ENCODE measurements at regions not wholly inside any gene's neighbourhood (a gene's known extent, or its start where the extent isn't known, plus 50 kb on each side); places are given as distances from the start of the nearest gene placed in this dataset.

DNA sequence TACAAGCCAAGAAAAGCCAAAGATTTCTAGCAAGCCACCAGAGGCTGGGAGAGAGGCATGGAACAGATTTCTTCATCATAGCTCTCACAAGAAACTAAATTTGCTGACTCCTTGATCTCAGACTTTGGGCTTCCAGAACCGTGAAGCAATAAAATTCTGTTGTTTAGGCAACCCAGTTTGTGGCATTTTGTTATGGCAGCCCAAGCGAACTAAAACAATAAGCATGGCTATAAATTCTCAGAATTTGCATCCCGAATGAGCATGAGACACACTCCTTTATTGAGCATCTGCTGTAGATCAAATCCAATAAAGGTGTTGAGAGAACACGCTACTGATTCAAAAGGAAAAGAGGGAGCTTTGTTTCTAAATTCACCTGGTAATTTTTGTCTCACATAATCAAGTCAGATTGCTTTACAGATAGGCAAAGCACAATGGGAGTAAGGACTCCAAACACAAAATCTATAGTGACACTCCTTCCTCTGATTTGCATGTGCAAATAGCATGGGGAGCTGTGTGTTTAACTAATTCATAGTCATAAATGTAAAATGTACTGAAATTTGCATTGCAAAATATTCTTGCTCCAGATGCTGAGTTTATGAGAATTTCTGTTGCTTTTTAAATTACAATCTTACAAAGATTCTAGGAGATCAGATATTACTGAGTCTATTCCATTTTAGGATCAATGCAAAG lies 308.7 kb downstream of the MED10 start:
- WGBS, 2 donors = 52% methylated on average over 4 of the region's 4 CpGs

DNA sequence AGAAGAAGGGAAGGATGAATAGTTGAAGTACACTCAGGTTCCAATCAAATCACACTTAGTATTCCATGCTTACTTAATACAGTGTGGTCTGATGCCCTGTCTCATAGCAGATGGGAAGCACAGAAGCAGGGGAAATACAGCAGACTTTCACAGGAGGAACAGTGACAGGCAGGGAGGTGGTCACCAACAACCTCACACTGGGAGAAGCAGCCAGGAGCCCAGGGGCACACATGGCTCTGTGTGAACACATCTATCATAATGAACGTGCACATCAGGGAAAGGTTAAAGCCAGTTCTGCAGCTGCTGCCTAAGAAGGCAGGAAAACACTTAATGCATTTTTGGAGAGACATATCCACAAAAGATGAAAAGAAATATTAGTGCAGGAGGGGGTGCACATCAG lies 312.3 kb downstream of the MED10 start:
- H3K4me1 ChIP-seq (ENCODE audit: control insufficient read depth in 2 of 2, insufficient read depth in 2 of 2, low read length in 1 of 2) = no peaks in the 10 kb centered on the region
- WGBS, 2 donors = 37 to 52% methylated on average over 1 of the region's 1 CpG
- no peak overlapping the region for H3K27ac ChIP-seq (ENCODE audit: low read depth in 2 of 2, low read length in 1 of 2)
- no peaks in the 10 kb centered on the region for H3K9me3 ChIP-seq (ENCODE audit: control insufficient read depth in 2 of 2, insufficient read depth in 1 of 2, low read depth in 1 of 2, low read length in 1 of 2)
- H3K27me3 ChIP-seq (ENCODE audit: control insufficient read depth in 1 of 2, insufficient read depth in 2 of 2, low read length in 2 of 2) = no peaks in the 10 kb centered on the region
- no peak overlapping the region for H3K4me3 ChIP-seq (ENCODE audit: low read depth in 1 of 2, low read length in 2 of 2)
- no peaks in the 10 kb centered on the region for H3K36me3 ChIP-seq (ENCODE audit: control insufficient read depth in 2 of 2, insufficient read depth in 2 of 2, low read length in 1 of 2)

More for the DNA sequence above, 308.7 kb downstream of the MED10 start:
- Histone ChIP-seq H3K27ac (ENCODE audit: low read depth in 2 of 2, low read length in 1 of 2) (no peak overlapping the region), H3K27me3 (ENCODE audit: control insufficient read depth in 1 of 2, insufficient read depth in 2 of 2, low read length in 2 of 2) (no peaks in the 10 kb centered on the region), H3K36me3 (ENCODE audit: control insufficient read depth in 2 of 2, insufficient read depth in 2 of 2, low read length in 1 of 2) (no peaks in the 10 kb centered on the region), H3K4me3 (ENCODE audit: low read depth in 1 of 2, low read length in 2 of 2) (no peak overlapping the region), H3K4me1 (ENCODE audit: control insufficient read depth in 2 of 2, insufficient read depth in 2 of 2, low read length in 1 of 2) (no peaks in the 10 kb centered on the region), H3K9me3 (ENCODE audit: control insufficient read depth in 2 of 2, insufficient read depth in 1 of 2, low read depth in 1 of 2, low read length in 1 of 2) (no peaks in the 10 kb centered on the region)

GRCh38 chr5:6059137-6059800 lies 319.1 kb downstream of the MED10 start:
- 69 to 71% methylated on average over 12 of the region's 12 CpGs for WGBS, 2 donors
- H3K36me3 ChIP-seq (ENCODE audit: control insufficient read depth in 2 of 2, insufficient read depth in 2 of 2, low read length in 1 of 2) = no peaks in the 10 kb centered on the region
- no peak overlapping the region for H3K4me3 ChIP-seq (ENCODE audit: low read depth in 1 of 2, low read length in 2 of 2)
- H3K4me1 ChIP-seq (ENCODE audit: control insufficient read depth in 2 of 2, insufficient read depth in 2 of 2, low read length in 1 of 2) = no peaks in the 10 kb centered on the region
- H3K9me3 ChIP-seq (ENCODE audit: control insufficient read depth in 2 of 2, insufficient read depth in 1 of 2, low read depth in 1 of 2, low read length in 1 of 2) = no peaks in the 10 kb centered on the region
- H3K27ac ChIP-seq (ENCODE audit: low read depth in 2 of 2, low read length in 1 of 2) = no peak overlapping the region
- no peaks in the 10 kb centered on the region for H3K27me3 ChIP-seq (ENCODE audit: control insufficient read depth in 1 of 2, insufficient read depth in 2 of 2, low read length in 2 of 2)

DNA sequence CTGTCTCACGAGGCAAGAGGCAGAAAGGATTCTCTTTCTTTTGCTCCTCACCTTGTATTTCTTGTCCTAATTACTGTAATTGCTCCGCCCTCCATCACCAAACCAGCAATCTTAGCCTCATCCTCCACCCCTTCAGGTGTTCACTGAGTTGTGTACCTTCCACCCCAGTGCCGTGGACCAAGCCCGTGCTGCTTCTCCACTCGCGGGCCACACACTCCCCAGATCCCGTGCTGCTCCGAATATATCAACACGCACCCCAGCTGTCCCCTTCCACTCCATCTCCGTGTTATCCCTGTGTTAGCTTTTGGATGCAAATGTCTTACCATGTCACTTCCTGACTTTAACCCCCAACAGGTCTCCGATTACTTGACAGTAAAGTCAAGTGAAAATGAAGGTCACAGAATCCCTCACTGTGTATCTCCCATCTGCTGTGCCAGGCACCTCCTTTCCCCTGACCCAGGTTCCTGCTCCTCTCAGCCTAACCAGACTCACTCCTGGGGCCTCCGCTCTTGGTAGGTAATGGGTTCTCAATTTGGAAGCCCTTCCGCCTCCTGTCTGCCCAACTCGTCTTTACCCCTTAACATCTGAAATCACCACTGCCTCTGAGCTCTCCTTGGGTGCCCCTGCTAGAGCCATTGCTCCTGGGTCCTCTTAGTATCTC lies 320.2 kb downstream of the MED10 start:
- no peak overlapping the region for H3K27ac ChIP-seq (ENCODE audit: low read depth in 2 of 2, low read length in 1 of 2)
- H3K4me3 ChIP-seq (ENCODE audit: low read depth in 1 of 2, low read length in 2 of 2) = no peak overlapping the region
- no peaks in the 10 kb centered on the region for H3K27me3 ChIP-seq (ENCODE audit: control insufficient read depth in 1 of 2, insufficient read depth in 2 of 2, low read length in 2 of 2)
- WGBS, 2 donors = 90 to 91% methylated on average over 14 of the region's 14 CpGs
- no peaks in the 10 kb centered on the region for H3K9me3 ChIP-seq (ENCODE audit: control insufficient read depth in 2 of 2, insufficient read depth in 1 of 2, low read depth in 1 of 2, low read length in 1 of 2)
- H3K36me3 ChIP-seq (ENCODE audit: control insufficient read depth in 2 of 2, insufficient read depth in 2 of 2, low read length in 1 of 2) = no peaks in the 10 kb centered on the region
- H3K4me1 ChIP-seq (ENCODE audit: control insufficient read depth in 2 of 2, insufficient read depth in 2 of 2, low read length in 1 of 2) = no peaks in the 10 kb centered on the region

- H3K4me1 ChIP-seq (ENCODE audit: control insufficient read depth in 2 of 2, insufficient read depth in 2 of 2, low read length in 1 of 2) = no peaks in the 10 kb centered on the region
- no peaks in the 10 kb centered on the region for H3K9me3 ChIP-seq (ENCODE audit: control insufficient read depth in 2 of 2, insufficient read depth in 1 of 2, low read depth in 1 of 2, low read length in 1 of 2)
- H3K36me3 ChIP-seq (ENCODE audit: control insufficient read depth in 2 of 2, insufficient read depth in 2 of 2, low read length in 1 of 2) = no peaks in the 10 kb centered on the region
- no peak overlapping the region for H3K27ac ChIP-seq (ENCODE audit: low read depth in 2 of 2, low read length in 1 of 2)
- WGBS, 2 donors = 79 to 92% methylated on average over 4 of the region's 4 CpGs
- H3K4me3 ChIP-seq (ENCODE audit: low read depth in 1 of 2, low read length in 2 of 2) = no peak overlapping the region
- no peaks in the 10 kb centered on the region for H3K27me3 ChIP-seq (ENCODE audit: control insufficient read depth in 1 of 2, insufficient read depth in 2 of 2, low read length in 2 of 2)
These were observed 322.1 kb downstream of the MED10 start for GRCh38 chr5:6056280-6056679.

DNA sequence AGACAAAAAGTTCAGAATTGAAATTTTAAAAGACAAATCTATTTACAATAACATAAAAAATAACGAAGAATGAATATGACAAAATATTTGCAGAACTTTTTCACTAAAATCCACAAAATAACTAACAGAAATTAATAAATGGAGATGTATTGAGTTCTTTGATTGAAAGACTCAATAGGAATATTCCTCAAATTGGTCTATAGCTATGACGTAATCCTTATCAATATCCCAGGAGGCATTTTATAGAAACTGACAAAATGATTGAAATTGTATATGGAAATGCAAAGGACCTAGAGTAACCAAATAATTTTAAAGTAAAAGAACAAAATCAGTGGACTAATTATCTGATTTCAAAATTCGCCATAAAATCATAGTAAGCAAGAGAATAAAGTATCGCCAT lies 328.7 kb downstream of the MED10 start:
- Histone ChIP-seq H3K36me3 (ENCODE audit: control insufficient read depth in 2 of 2, insufficient read depth in 2 of 2, low read length in 1 of 2) (no peaks in the 10 kb centered on the region), H3K4me3 (ENCODE audit: low read depth in 1 of 2, low read length in 2 of 2) (no peak overlapping the region), H3K9me3 (ENCODE audit: control insufficient read depth in 2 of 2, insufficient read depth in 1 of 2, low read depth in 1 of 2, low read length in 1 of 2) (no peaks in the 10 kb centered on the region), H3K27ac (ENCODE audit: low read depth in 2 of 2, low read length in 1 of 2) (no peak overlapping the region), H3K4me1 (ENCODE audit: control insufficient read depth in 2 of 2, insufficient read depth in 2 of 2, low read length in 1 of 2) (no peaks in the 10 kb centered on the region), H3K27me3 (ENCODE audit: control insufficient read depth in 1 of 2, insufficient read depth in 2 of 2, low read length in 2 of 2) (no peaks in the 10 kb centered on the region)
- 92 to 93% methylated on average over 4 of the region's 4 CpGs for WGBS, 2 donors

DNA sequence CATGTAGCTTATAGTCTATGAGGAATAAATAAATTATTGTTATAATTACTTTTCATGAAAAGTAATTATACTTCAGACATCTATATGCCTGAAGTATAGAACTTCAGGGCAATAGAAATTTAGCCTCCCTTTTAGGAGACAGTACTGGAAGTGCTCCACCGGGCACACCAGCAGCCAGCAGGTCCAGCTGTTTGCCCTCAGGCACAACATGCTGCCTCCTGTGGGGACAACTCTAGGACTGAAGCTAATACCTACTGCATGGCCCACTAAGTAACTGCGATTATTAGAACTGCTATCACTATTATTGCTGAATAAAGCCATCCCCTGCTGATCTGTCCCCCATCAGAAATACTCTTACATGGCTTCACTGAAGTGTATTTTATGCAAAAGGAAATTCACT lies 329.6 kb downstream of the MED10 start:
- Histone ChIP-seq H3K36me3 (ENCODE audit: control insufficient read depth in 2 of 2, insufficient read depth in 2 of 2, low read length in 1 of 2) (no peaks in the 10 kb centered on the region), H3K4me3 (ENCODE audit: low read depth in 1 of 2, low read length in 2 of 2) (no peak overlapping the region), H3K27ac (ENCODE audit: low read depth in 2 of 2, low read length in 1 of 2) (no peak overlapping the region), H3K9me3 (ENCODE audit: control insufficient read depth in 2 of 2, insufficient read depth in 1 of 2, low read depth in 1 of 2, low read length in 1 of 2) (no peaks in the 10 kb centered on the region), H3K27me3 (ENCODE audit: control insufficient read depth in 1 of 2, insufficient read depth in 2 of 2, low read length in 2 of 2) (no peaks in the 10 kb centered on the region), H3K4me1 (ENCODE audit: control insufficient read depth in 2 of 2, insufficient read depth in 2 of 2, low read length in 1 of 2) (no peaks in the 10 kb centered on the region)
- WGBS, 2 donors = 71% methylated on average over 2 of the region's 2 CpGs

- no peak overlapping the region for H3K4me3 ChIP-seq (ENCODE audit: low read depth in 1 of 2, low read length in 2 of 2)
These were observed 331.9 kb downstream of the MED10 start for GRCh38 chr5:6046296-6046967.

DNA sequence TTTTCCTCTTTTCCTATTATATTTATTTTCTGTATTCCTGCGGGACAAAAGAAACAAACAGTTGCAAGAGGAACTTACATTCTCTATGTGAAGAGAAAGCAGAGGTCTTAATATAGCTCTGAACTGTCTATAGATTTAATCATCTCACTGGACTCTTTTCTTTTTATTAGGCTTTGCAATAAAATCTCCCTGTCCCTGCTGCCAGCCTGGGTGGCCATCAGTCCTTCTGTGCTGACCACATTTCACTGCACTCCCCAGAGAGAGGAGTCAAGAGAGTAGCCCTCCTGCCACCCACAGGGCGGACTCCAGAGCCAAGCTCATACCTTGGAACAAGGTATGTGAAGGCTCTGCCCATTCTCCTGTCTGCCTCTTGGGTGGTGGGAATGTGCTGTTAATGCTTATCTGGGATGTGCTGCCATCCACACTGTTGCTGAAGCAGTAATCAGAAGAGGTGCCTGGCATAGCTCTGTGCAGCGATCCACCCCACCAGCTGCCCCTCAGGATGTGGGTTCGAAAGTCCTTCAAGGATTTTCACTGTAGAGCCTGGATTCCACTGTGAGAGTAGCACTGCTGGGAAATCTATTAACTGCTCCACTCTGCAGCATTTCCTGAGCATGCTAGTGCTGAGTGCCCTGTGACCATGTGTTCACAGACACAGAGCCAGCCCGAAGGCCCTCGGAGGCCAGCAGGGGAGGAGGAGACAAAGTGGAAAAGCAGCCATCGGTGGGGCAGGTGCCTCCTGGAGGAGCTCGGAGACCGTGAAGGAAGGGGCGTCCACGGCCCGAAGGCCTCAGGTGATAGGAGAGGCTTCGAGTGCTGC lies 334.6 kb downstream of the MED10 start:
- H3K36me3 ChIP-seq (ENCODE audit: control insufficient read depth in 2 of 2, insufficient read depth in 2 of 2, low read length in 1 of 2) = no peaks in the 10 kb centered on the region
- no peak overlapping the region for H3K27ac ChIP-seq (ENCODE audit: low read depth in 2 of 2, low read length in 1 of 2)
- H3K9me3 ChIP-seq (ENCODE audit: control insufficient read depth in 2 of 2, insufficient read depth in 1 of 2, low read depth in 1 of 2, low read length in 1 of 2) = no peaks in the 10 kb centered on the region
- H3K4me3 ChIP-seq (ENCODE audit: low read depth in 1 of 2, low read length in 2 of 2) = no peak overlapping the region
- 84% methylated on average over 13 of the region's 13 CpGs for WGBS, 2 donors
- no peaks in the 10 kb centered on the region for H3K27me3 ChIP-seq (ENCODE audit: control insufficient read depth in 1 of 2, insufficient read depth in 2 of 2, low read length in 2 of 2)
- H3K4me1 ChIP-seq (ENCODE audit: control insufficient read depth in 2 of 2, insufficient read depth in 2 of 2, low read length in 1 of 2) = no peaks in the 10 kb centered on the region

More at GRCh38 chr5:6046296-6046967, 331.9 kb downstream of the MED10 start:
- no peaks in the 10 kb centered on the region for H3K36me3 ChIP-seq (ENCODE audit: control insufficient read depth in 2 of 2, insufficient read depth in 2 of 2, low read length in 1 of 2)
- 60 to 64% methylated on average over 16 of the region's 16 CpGs for WGBS, 2 donors
- H3K27me3 ChIP-seq (ENCODE audit: control insufficient read depth in 1 of 2, insufficient read depth in 2 of 2, low read length in 2 of 2) = no peaks in the 10 kb centered on the region
- no peaks in the 10 kb centered on the region for H3K9me3 ChIP-seq (ENCODE audit: control insufficient read depth in 2 of 2, insufficient read depth in 1 of 2, low read depth in 1 of 2, low read length in 1 of 2)
- no peak overlapping the region for H3K27ac ChIP-seq (ENCODE audit: low read depth in 2 of 2, low read length in 1 of 2)
- no peaks in the 10 kb centered on the region for H3K4me1 ChIP-seq (ENCODE audit: control insufficient read depth in 2 of 2, insufficient read depth in 2 of 2, low read length in 1 of 2)
